ENCODE measurements at regions not wholly inside any gene's neighbourhood (a gene's known extent, or its start where the extent isn't known, plus 50 kb on each side); places are given as distances from the start of the nearest gene placed in this dataset.
"Not testable (repeated sequence)": the region's sequence is repeated elsewhere in the genome, so short reads cannot be mapped to it uniquely, and the experiment has no call there.

DNA sequence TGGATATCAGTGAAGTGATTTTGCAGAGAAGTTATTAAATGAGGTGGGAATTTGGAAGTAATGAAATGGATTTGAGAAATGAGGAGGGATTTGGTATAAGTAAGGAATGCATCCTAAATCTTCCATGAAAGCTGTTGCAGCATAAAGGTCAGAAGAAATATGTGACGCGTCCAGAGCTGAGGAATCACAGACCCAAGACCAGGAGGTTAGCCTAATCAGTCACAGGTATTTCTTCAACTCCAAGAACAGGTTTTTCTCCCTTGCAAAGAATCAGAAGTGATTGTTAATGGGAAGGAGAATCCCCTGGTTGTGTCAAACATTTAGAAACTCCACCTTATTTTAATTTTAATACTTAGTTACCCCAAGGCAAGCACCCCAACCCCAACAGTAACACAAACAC lies 253.2 kb downstream of the MEX3B start:
- H3K27me3 ChIP-seq (ENCODE audit: insufficient read depth), result no peaks in the 10 kb centered on the region
- no peaks in the 10 kb centered on the region for H3K79me2 ChIP-seq (ENCODE audit: insufficient read depth)
- ChIA-PET POLR2A (no interaction called here), CTCF (no interaction called here)
- whole genome bisulfite sequencing (ENCODE audit: low lambda C conversion rate), result 87% methylated on average over 2 of the region's 2 CpGs
- H2AFZ ChIP-seq (ENCODE audit: low read depth), result no peak overlapping the region
- H3K4me1 ChIP-seq (ENCODE audit: control insufficient read depth in 1 of 2, insufficient read depth in 2 of 2, low read depth in 1 of 2, low read length in 1 of 2), result no peaks in the 10 kb centered on the region
- TF ChIP-seq TCF12 (IDR thresholded peaks at IDR 0.05) (no peak), RAD21 (IDR thresholded peaks at IDR 0.05; ENCODE audit: low read length) (no peak), FOXM1 (IDR thresholded peaks at IDR 0.05; ENCODE audit: low read depth) (no peak), NRF1 (IDR thresholded peaks at IDR 0.05; ENCODE audit: low read depth, low read length) (no peak), EP300 (IDR thresholded peaks at IDR 0.05; ENCODE audit: borderline replicate concordance in 1 of 2, low read depth in 1 of 2, low read length in 1 of 2) (no peak), SMC3 (IDR thresholded peaks at IDR 0.05; ENCODE audit: low read depth, low read length) (no peak), GABPA (IDR thresholded peaks at IDR 0.05; ENCODE audit: low read depth) (no peak), POLR2AphosphoS5 (IDR thresholded peaks at IDR 0.05; ENCODE audit: low read depth, low read length) (no peak), MXI1 (IDR thresholded peaks at IDR 0.05; ENCODE audit: low read depth, low read length) (no peak)
- TF ChIP-seq, protein P1, sequence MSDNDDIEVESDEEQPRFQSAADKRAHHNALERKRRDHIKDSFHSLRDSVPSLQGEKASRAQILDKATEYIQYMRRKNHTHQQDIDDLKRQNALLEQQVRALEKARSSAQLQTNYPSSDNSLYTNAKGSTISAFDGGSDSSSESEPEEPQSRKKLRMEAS (IDR thresholded peaks at IDR 0.05; ENCODE audit: low read depth), result no peak
- TF ChIP-seq, protein P2, sequence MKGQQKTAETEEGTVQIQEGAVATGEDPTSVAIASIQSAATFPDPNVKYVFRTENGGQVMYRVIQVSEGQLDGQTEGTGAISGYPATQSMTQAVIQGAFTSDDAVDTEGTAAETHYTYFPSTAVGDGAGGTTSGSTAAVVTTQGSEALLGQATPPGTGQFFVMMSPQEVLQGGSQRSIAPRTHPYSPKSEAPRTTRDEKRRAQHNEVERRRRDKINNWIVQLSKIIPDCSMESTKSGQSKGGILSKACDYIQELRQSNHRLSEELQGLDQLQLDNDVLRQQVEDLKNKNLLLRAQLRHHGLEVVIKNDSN (IDR thresholded peaks at IDR 0.05; ENCODE audit: borderline replicate concordance, low read depth), result no peak
- TF ChIP-seq, protein P3, sequence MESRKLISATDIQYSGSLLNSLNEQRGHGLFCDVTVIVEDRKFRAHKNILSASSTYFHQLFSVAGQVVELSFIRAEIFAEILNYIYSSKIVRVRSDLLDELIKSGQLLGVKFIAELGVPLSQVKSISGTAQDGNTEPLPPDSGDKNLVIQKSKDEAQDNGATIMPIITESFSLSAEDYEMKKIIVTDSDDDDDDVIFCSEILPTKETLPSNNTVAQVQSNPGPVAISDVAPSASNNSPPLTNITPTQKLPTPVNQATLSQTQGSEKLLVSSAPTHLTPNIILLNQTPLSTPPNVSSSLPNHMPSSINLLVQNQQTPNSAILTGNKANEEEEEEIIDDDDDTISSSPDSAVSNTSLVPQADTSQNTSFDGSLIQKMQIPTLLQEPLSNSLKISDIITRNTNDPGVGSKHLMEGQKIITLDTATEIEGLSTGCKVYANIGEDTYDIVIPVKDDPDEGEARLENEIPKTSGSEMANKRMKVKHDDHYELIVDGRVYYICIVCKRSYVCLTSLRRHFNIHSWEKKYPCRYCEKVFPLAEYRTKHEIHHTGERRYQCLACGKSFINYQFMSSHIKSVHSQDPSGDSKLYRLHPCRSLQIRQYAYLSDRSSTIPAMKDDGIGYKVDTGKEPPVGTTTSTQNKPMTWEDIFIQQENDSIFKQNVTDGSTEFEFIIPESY (IDR thresholded peaks at IDR 0.05; ENCODE audit: borderline replicate concordance, low read depth), result no peak
- no peaks in the 10 kb centered on the region for H3K9me3 ChIP-seq
- no peak overlapping the region for H3K4me2 ChIP-seq
- H3K9ac ChIP-seq, result no peak overlapping the region
- no peak for DNase-seq
- no peaks in the 10 kb centered on the region for H3K36me3 ChIP-seq (replicated peaks in 1 of 2; ENCODE audit: control insufficient read depth in 1 of 2, insufficient read depth in 2 of 2, low read length in 1 of 2)
- H3K4me3 ChIP-seq (ENCODE audit: low read depth in 2 of 2, low read length in 1 of 2), result no peak overlapping the region
- no peaks in the 10 kb centered on the region for H3K9me2 ChIP-seq
- no peaks in the 10 kb centered on the region for H4K20me1 ChIP-seq (ENCODE audit: insufficient read depth)
- H3F3A ChIP-seq (replicated peaks; ENCODE audit: insufficient read depth), result no peaks in the 10 kb centered on the region
- H3K27ac ChIP-seq (ENCODE audit: low read depth in 2 of 2, low read length in 1 of 2), result no peak overlapping the region

DNA sequence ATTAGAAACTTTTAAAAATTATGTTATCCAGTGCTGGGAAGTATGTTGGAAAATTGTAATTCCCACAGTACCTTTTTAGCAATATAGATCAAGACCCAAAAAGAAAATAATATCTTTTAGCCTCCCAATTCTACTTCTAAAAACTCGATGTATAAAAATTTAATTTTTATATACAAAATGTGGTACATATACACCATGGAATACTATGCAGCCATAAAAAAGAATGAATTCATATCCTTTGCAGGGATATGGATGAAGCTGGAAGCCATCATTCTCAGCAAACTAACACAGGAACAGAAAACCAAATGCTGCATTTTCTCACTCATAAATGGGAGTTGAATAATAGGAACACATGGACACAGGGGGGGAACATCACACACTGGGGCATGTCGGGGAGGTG lies 254.5 kb downstream of the MEX3B start:
- POLR2A ChIA-PET; H3K4me2 ChIP-seq; H3K9me3 ChIP-seq; H4K20me1 ChIP-seq (ENCODE audit: insufficient read depth); H3K9ac ChIP-seq; H3K4me3 ChIP-seq (ENCODE audit: low read depth in 2 of 2, low read length in 1 of 2); H3K27me3 ChIP-seq (ENCODE audit: insufficient read depth); H3K36me3 ChIP-seq (replicated peaks in 1 of 2; ENCODE audit: control insufficient read depth in 1 of 2, insufficient read depth in 2 of 2, low read length in 1 of 2); H3K79me2 ChIP-seq (ENCODE audit: insufficient read depth); H2AFZ ChIP-seq (ENCODE audit: low read depth); DNase-seq; H3F3A ChIP-seq (replicated peaks; ENCODE audit: insufficient read depth); H3K27ac ChIP-seq (ENCODE audit: low read depth in 2 of 2, low read length in 1 of 2); H3K4me1 ChIP-seq (ENCODE audit: control insufficient read depth in 1 of 2, insufficient read depth in 2 of 2, low read depth in 1 of 2, low read length in 1 of 2); CTCF ChIA-PET; H3K9me2 ChIP-seq: not testable (repeated sequence)
- WGBS (ENCODE audit: low lambda C conversion rate), result 34% methylated on average over 2 of the region's 2 CpGs
